IMR-90 (cell line): ENCODE measurements at regions not wholly inside any gene's neighbourhood (a gene's known extent, or its start where the extent isn't known, plus 50 kb on each side); places are given as distances from the start of the nearest gene placed in this dataset.

Source experiments
- ATAC-seq: fragments of 200-7000 bp; cut with Tn5 transposase; 2 replicates; pipeline ENCODE4 v1.9.1; 2020; ENCODE audit warnings: low read depth, mild to moderate bottlenecking, moderate library complexity
- BruUV-seq: library from RNA; stranded (reverse); fragments of 400-500 nt; replicated peaks from 2 replicates; lab custom pipeline; 2021; lab: Mats Ljungman, UMichigan
- CTCF ChIA-PET: fragments of 300-600 bp; formaldehyde crosslinking; extraction: SDS; loops from one replicate; lab custom pipeline; 2021; ENCODE audit warnings: antibody characterized with exemption; lab: Yijun Ruan, JAX
- POLR2A ChIA-PET: fragments of 300-600 bp; sonication (Branson Sonifier 250); formaldehyde crosslinking; loops from one replicate; lab custom pipeline; 2022; ENCODE audit warnings: antibody characterized with exemption; ENCODE audit not compliant: unreplicated experiment; lab: Charles Lee
- DNase-seq: peaks from one replicate; pipeline ENCODE4 v3.0.0; 2013
- H2AFZ ChIP-seq: replicated peaks from 2 replicates; pipeline ENCODE3; 2013; ENCODE audit warnings: low read length, mild to moderate bottlenecking; ENCODE audit not compliant: poor library complexity
- H2AK5ac ChIP-seq: 2 replicates; pipeline ENCODE4 v1.6.1; 2013; ENCODE audit warnings: low read depth, low read length, inconsistent platforms
- H2AK9ac ChIP-seq: replicated peaks from 2 replicates; pipeline ENCODE3; 2013; ENCODE audit warnings: mild to moderate bottlenecking, low read depth, low read length, moderate library complexity; ENCODE audit not compliant: poor library complexity
- H2BK120ac ChIP-seq: 2 replicates; pipeline ENCODE4 v1.6.1; 2013; ENCODE audit warnings: low read depth, low read length, inconsistent platforms
- H2BK15ac ChIP-seq: 3 replicates; pipeline ENCODE4 v1.6.1; 2013; ENCODE audit warnings: low read depth, low read length, inconsistent platforms
- H2BK20ac ChIP-seq: 2 replicates; pipeline ENCODE4 v1.6.1; 2013; ENCODE audit warnings: low read depth, mild to moderate bottlenecking, inconsistent platforms, low read length, moderate library complexity
- H2BK5ac ChIP-seq: 2 replicates; pipeline ENCODE4 v1.6.1; 2013; ENCODE audit warnings: mild to moderate bottlenecking, low read depth, low read length, inconsistent platforms; ENCODE audit not compliant: poor library complexity, severe bottlenecking
- H3K14ac ChIP-seq: replicated peaks from 2 replicates; pipeline ENCODE4 v1.6.1; 2013; ENCODE audit warnings: low read depth, low read length, inconsistent platforms
- H3K18ac ChIP-seq: 2 replicates; pipeline ENCODE4 v1.6.1; 2013; ENCODE audit warnings: low read depth, low read length, control low read depth
- H3K23ac ChIP-seq: 2 replicates; pipeline ENCODE4 v1.6.1; 2013; ENCODE audit warnings: low read depth, low read length, inconsistent platforms
- H3K27ac ChIP-seq: 2 replicates; pipeline ENCODE4 v1.5.1; 2013; ENCODE audit warnings: mild to moderate bottlenecking, control low read depth, low read length; ENCODE audit not compliant: insufficient read depth
- H3K27me3 ChIP-seq: 2 replicates; pipeline ENCODE4 v1.6.1; 2013; ENCODE audit warnings: low read length; ENCODE audit not compliant: control insufficient read depth, insufficient read depth
- H3K36me3 ChIP-seq: 2 replicates; pipeline ENCODE4 v1.6.1; 2013; ENCODE audit warnings: low read length, mixed read lengths; ENCODE audit not compliant: control insufficient read depth, insufficient read depth
- H3K4ac ChIP-seq: 2 replicates; pipeline ENCODE4 v1.6.1; 2013; ENCODE audit warnings: low read depth, low read length, inconsistent platforms
- H3K4me1 ChIP-seq: 2 replicates; pipeline ENCODE4 v1.6.1; 2013; ENCODE audit warnings: low read length, mixed read lengths; ENCODE audit not compliant: control insufficient read depth, insufficient read depth
- H3K4me2 ChIP-seq: 2 replicates; pipeline ENCODE4 v1.6.1; 2013; ENCODE audit warnings: low read depth, mild to moderate bottlenecking, control low read depth, low read length, moderate library complexity
- H3K4me3 ChIP-seq: 2 replicates; pipeline ENCODE4 v1.5.1; 2013; ENCODE audit warnings: low read depth, mild to moderate bottlenecking, control low read depth, low read length, moderate library complexity; ENCODE audit not compliant: insufficient read depth
- H3K56ac ChIP-seq: 2 replicates; pipeline ENCODE4 v1.6.1; 2013; ENCODE audit warnings: low read length, inconsistent platforms; ENCODE audit not compliant: insufficient read depth; ENCODE audit errors: extremely low read depth
- H3K79me1 ChIP-seq, 2 experiments: 2 replicates each; pipeline ENCODE4 v1.6.1; 2013; ENCODE audit warnings: low read length in 2 of 2, inconsistent platforms in 1 of 2, low read depth in 1 of 2
- H3K9ac ChIP-seq: 2 replicates; pipeline ENCODE4 v1.6.1; 2013; ENCODE audit warnings: low read depth, low read length, control low read depth
- H3K9me1 ChIP-seq: 2 replicates; pipeline ENCODE4 v1.6.1; 2013; ENCODE audit warnings: low read length, inconsistent platforms; ENCODE audit not compliant: insufficient read depth
- H3K9me3 ChIP-seq: 2 replicates; pipeline ENCODE4 v1.6.1; 2013; ENCODE audit warnings: low read length; ENCODE audit not compliant: control insufficient read depth, insufficient read depth
- H4K20me1 ChIP-seq: 2 replicates; pipeline ENCODE4 v1.6.1; 2013; ENCODE audit warnings: low read length, inconsistent platforms; ENCODE audit not compliant: insufficient read depth
- H4K5ac ChIP-seq: 2 replicates; pipeline ENCODE4 v1.6.1; 2013; ENCODE audit warnings: mild to moderate bottlenecking, low read depth, low read length, control low read depth
- H4K8ac ChIP-seq, 2 experiments: 2 replicates each; pipeline ENCODE4 v1.6.1; 2013; ENCODE audit warnings: low read depth in 2 of 2, low read length in 2 of 2, control low read depth in 1 of 2, inconsistent platforms in 1 of 2
- H4K91ac ChIP-seq: 2 replicates; pipeline ENCODE4 v1.6.1; 2013; ENCODE audit warnings: low read depth, low read length, inconsistent platforms; ENCODE audit not compliant: insufficient read depth
- BHLHE40 ChIP-seq: fragments of 150-350 bp; IDR thresholded peaks from 2 replicates; pipeline ENCODE4 v1.6.1; 2016; ENCODE audit warnings: mild to moderate bottlenecking, low read depth, low read length
- CEBPB ChIP-seq: IDR thresholded peaks from 2 replicates; pipeline ENCODE4 v1.6.1; 2012; ENCODE audit warnings: low read depth, low read length, improper control_type of control experiment
- CHD1 ChIP-seq: IDR thresholded peaks from 2 replicates; pipeline ENCODE4 v1.6.1; 2012; ENCODE audit warnings: low read depth, low read length, improper control_type of control experiment
- FOS ChIP-seq: fragments of 150-350 bp; IDR thresholded peaks from 2 replicates; pipeline ENCODE4 v1.6.1; 2016; ENCODE audit warnings: low read depth, low read length
- MAFK ChIP-seq: IDR thresholded peaks from 2 replicates; pipeline ENCODE4 v1.6.1; 2012; ENCODE audit warnings: low read depth, low read length, improper control_type of control experiment
- MAZ ChIP-seq: IDR thresholded peaks from 2 replicates; pipeline ENCODE4 v1.6.1; 2012; ENCODE audit warnings: low read depth, mild to moderate bottlenecking, low read length, improper control_type of control experiment, moderate library complexity, borderline replicate concordance
- MXI1 ChIP-seq: IDR thresholded peaks from 2 replicates; pipeline ENCODE4 v1.6.1; 2012; ENCODE audit warnings: low read depth, mild to moderate bottlenecking, low read length, moderate library complexity, borderline replicate concordance
- NFE2L2 ChIP-seq: fragments of 150-350 bp; IDR thresholded peaks from 2 replicates; pipeline ENCODE4 v1.6.1; 2016; ENCODE audit warnings: low read depth, mild to moderate bottlenecking, low read length
- POLR2A ChIP-seq: IDR thresholded peaks from 2 replicates; pipeline ENCODE4 v1.6.1; 2012; ENCODE audit warnings: mild to moderate bottlenecking, low read depth, low read length
- RAD21 ChIP-seq: IDR thresholded peaks from 2 replicates; pipeline ENCODE4 v1.6.1; 2012; ENCODE audit warnings: low read length, improper control_type of control experiment
- RCOR1 ChIP-seq: IDR thresholded peaks from 2 replicates; pipeline ENCODE4 v1.6.1; 2012; ENCODE audit warnings: mild to moderate bottlenecking, low read length, improper control_type of control experiment; ENCODE audit not compliant: insufficient replicate concordance
- RFX5 ChIP-seq: IDR thresholded peaks from 2 replicates; pipeline ENCODE4 v1.8.0; 2012; ENCODE audit warnings: low read depth, mild to moderate bottlenecking, low read length, moderate library complexity
- SMC3 ChIP-seq: fragments of 150-350 bp; IDR thresholded peaks from 2 replicates; pipeline ENCODE4 v1.6.1; 2016; ENCODE audit warnings: low read depth, mild to moderate bottlenecking, antibody characterized with exemption, low read length, moderate library complexity
- WGBS, 2 experiments: methylation state at CpG; one replicate each; pipeline versions ENCODE4 v1.1.5 to v1.1.7; 2013; ENCODE audit warnings: missing lambda C conversion rate in 2 of 2; ENCODE audit not compliant: insufficient read length in 1 of 2; ENCODE audit errors: extremely low coverage in 2 of 2; 5-methylcytosine and 5-hydroxymethylcytosine counted together
- dilution Hi-C: fragments of 300-500 bp; cut with HindIII; formaldehyde crosslinking; loops from one replicate; pipeline ENCODE4 v1.14.3; 2018; ENCODE audit warnings: low sequenced_read_pairs; ENCODE audit not compliant: unreplicated experiment
- in situ Hi-C: fragments of 300-500 bp; cut with MboI; formaldehyde crosslinking; loops from 3 replicates; pipeline ENCODE4 v1.14.3; 2019; ENCODE audit warnings: low sequenced_read_pairs, inconsistent platforms, mixed read lengths
- intact Hi-C: fragments of 100-400 bp; cut with micrococcal nuclease; formaldehyde crosslinking; loops from 2 replicates; pipeline ENCODE4 v1.10.0; 2022
- TF ChIP-seq, protein P1 (sequence below): fragments of 150-350 bp; IDR thresholded peaks from 2 replicates; pipeline ENCODE4 v1.6.1; 2016; ENCODE audit warnings: low read depth, mild to moderate bottlenecking, low read length, moderate library complexity, borderline replicate concordance
- TF ChIP-seq, protein P2 (sequence below): conservative IDR thresholded peaks from 2 replicates; pipeline ENCODE4 v1.5.1; 2012; ENCODE audit warnings: mild to moderate bottlenecking, low read depth, low read length, improper control_type of control experiment

DNA sequence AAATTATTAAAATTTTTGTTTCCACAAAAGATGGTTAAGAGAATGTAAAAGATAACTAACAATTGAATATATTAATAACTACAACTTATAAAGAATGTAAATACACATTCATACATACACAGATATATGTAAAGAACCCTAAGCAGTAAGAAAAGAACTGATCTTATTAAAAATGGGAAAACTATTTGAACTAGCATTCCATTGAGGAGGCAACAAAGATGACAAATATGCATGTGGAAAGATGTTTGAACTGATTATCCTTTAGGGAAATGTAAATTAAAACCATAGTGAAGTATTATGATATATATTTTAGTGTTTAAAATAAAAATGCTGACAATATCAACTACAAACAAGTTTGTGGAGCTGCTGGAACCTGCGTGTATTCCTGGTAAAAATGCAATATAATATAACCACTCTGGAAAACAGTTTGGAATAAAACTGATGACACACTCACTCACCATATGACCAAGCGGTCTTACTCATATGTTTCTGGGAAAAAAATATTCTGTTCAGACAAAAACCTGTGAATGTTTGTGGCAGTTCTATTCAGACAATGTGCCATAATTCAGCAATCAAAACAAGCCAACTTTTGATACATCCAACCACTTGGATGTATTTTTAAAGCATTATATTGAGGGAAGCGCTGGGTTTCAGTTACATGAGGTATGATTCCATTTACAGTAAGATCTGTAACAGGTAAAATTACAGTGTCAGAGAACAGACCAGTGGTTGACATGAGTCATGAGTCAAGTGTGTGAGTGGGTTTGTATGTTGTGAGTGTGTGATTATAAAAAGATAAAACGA is 694.4 kb upstream of the SLITRK5 start:
- H4K91ac ChIP-seq = no peak overlapping the region
- no peak overlapping the region for H3K4ac ChIP-seq
- no peak overlapping the region for H2AFZ ChIP-seq
- H2BK20ac ChIP-seq = no peak overlapping the region
- H3K9me1 ChIP-seq = no peaks in the 10 kb centered on the region
- no peaks in the 10 kb centered on the region for H4K20me1 ChIP-seq
- no peak overlapping the region; a peak in 1 of 4 replicates for H4K8ac ChIP-seq
- H3K4me2 ChIP-seq = no peak overlapping the region
- no peaks in the 10 kb centered on the region for H3K27me3 ChIP-seq
- no peak overlapping the region for H3K27ac ChIP-seq
- POLR2A ChIA-PET = no interaction called here
- H3K79me1 ChIP-seq = no peaks in the 10 kb centered on the region
- no peak overlapping the region for H2AK5ac ChIP-seq
- in situ Hi-C loops = no loop called here
- H3K4me1 ChIP-seq = 0 out of 2 replicates have a peak, but pooled peaks cover 1% of the 10 kb centered on the region
- H4K5ac ChIP-seq = no peak overlapping the region; the same call in 1 of the 2 replicates
- H3K56ac ChIP-seq = no peak overlapping the region
- dilution Hi-C loops = no loop called here
- intact Hi-C loops = no loop called here
- no TSS peak for BruUV-seq
- CTCF ChIA-PET = no interaction called here
- H3K18ac ChIP-seq = peak overlapping the region; percentile 89; the same call in 1 of the 2 replicates
- H3K23ac ChIP-seq = no peak overlapping the region
- no peak overlapping the region for H2AK9ac ChIP-seq
- DNase-seq (peak; percentile 49), ATAC-seq (peak; percentile 63)
- no peaks in the 10 kb centered on the region for H3K36me3 ChIP-seq
- H3K9ac ChIP-seq = no peak overlapping the region
- H2BK120ac ChIP-seq = no peak overlapping the region
- no peak overlapping the region for H3K14ac ChIP-seq
- no peak overlapping the region for H2BK15ac ChIP-seq
- H2BK5ac ChIP-seq = peak overlapping the region; percentile 56
- no peaks in the 10 kb centered on the region for H3K9me3 ChIP-seq
- 100% methylated on average over 1 of the region's 4 CpGs; no CpG with 5 or more reads in 1 of the 2 experiments for WGBS, 2 experiments
- H3K4me3 ChIP-seq = no peak overlapping the region
- TF ChIP-seq, protein P1, sequence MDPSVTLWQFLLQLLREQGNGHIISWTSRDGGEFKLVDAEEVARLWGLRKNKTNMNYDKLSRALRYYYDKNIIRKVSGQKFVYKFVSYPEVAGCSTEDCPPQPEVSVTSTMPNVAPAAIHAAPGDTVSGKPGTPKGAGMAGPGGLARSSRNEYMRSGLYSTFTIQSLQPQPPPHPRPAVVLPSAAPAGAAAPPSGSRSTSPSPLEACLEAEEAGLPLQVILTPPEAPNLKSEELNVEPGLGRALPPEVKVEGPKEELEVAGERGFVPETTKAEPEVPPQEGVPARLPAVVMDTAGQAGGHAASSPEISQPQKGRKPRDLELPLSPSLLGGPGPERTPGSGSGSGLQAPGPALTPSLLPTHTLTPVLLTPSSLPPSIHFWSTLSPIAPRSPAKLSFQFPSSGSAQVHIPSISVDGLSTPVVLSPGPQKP = no peak
- TF ChIP-seq RAD21 = no peak
- no peak for TF ChIP-seq POLR2A
- TF ChIP-seq NFE2L2 = no peak
- TF ChIP-seq, protein P2, sequence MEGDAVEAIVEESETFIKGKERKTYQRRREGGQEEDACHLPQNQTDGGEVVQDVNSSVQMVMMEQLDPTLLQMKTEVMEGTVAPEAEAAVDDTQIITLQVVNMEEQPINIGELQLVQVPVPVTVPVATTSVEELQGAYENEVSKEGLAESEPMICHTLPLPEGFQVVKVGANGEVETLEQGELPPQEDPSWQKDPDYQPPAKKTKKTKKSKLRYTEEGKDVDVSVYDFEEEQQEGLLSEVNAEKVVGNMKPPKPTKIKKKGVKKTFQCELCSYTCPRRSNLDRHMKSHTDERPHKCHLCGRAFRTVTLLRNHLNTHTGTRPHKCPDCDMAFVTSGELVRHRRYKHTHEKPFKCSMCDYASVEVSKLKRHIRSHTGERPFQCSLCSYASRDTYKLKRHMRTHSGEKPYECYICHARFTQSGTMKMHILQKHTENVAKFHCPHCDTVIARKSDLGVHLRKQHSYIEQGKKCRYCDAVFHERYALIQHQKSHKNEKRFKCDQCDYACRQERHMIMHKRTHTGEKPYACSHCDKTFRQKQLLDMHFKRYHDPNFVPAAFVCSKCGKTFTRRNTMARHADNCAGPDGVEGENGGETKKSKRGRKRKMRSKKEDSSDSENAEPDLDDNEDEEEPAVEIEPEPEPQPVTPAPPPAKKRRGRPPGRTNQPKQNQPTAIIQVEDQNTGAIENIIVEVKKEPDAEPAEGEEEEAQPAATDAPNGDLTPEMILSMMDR = no peak
- TF ChIP-seq SMC3 = no peak
- no peak for TF ChIP-seq RFX5
- TF ChIP-seq MAZ = no peak
- no peak for TF ChIP-seq MAFK
- no peak for TF ChIP-seq RCOR1
- no peak for TF ChIP-seq CEBPB
- TF ChIP-seq FOS = no peak
- TF ChIP-seq BHLHE40 = no peak
- TF ChIP-seq MXI1 = no peak
- TF ChIP-seq CHD1 = no peak
